B cell (primary cell): ENCODE measurements at regions not wholly inside any gene's neighbourhood (a gene's known extent, or its start where the extent isn't known, plus 50 kb on each side); places are given as distances from the start of the nearest gene placed in this dataset.

Experiments
- ATAC-seq: fragments of 200-7000 bp; cut with Tn5 transposase; one replicate; pipeline ENCODE4 v1.10.0; 2021; ENCODE audit warnings: low read depth, mild to moderate bottlenecking, moderate number of reproducible peaks, moderate library complexity
- CTCF ChIA-PET: fragments of 350-600 bp; sonication (Branson Sonifier 250); formaldehyde crosslinking; loops from one replicate; lab custom pipeline; 2021; ENCODE audit warnings: antibody characterized with exemption, inconsistent platforms; lab: Charles Lee
- POLR2A ChIA-PET: fragments of 350-600 bp; sonication (Branson Sonifier 250); formaldehyde crosslinking; loops from one replicate; lab custom pipeline; 2021; ENCODE audit warnings: antibody characterized with exemption; lab: Charles Lee
- DNase-seq: peaks from one replicate; pipeline ENCODE4 v3.0.0; 2013
- H2AFZ ChIP-seq: 2 replicates; pipeline ENCODE4 v1.6.1; 2012; ENCODE audit warnings: mild to moderate bottlenecking, low read depth, low read length; ENCODE audit not compliant: insufficient read depth, poor library complexity, severe bottlenecking
- H3K27ac ChIP-seq, 2 donors: 1 replicate in 1 of 2; 2 replicates in 1 of 2; pipeline ENCODE4 v1.5.1; 2012 to 2013; ENCODE audit warnings: low read length in 2 of 2, mild to moderate bottlenecking in 2 of 2, moderate library complexity in 1 of 2
- H3K27me3 ChIP-seq, 4 experiments: fragments of 200-600 bp in 1 of 4; sonication (generic) in 1 of 4; replicated peaks in 1 of 4; 1 replicate in 2 of 4; 2 replicates in 2 of 4; pipeline versions ENCODE4 v1.6.1 to v1.7.0; 2013 to 2016; ENCODE audit warnings: low read length in 3 of 4, mild to moderate bottlenecking in 2 of 4, mixed read lengths in 1 of 4, moderate library complexity in 1 of 4; ENCODE audit not compliant: insufficient read depth in 4 of 4, control insufficient read depth in 3 of 4; ENCODE audit errors: control extremely low read depth in 1 of 4
- H3K36me3 ChIP-seq, 2 experiments: replicated peaks in 1 of 2; 1 replicate in 1 of 2; 2 replicates in 1 of 2; pipeline versions ENCODE4 v1.6.1 to v1.7.1; 2013; ENCODE audit warnings: low read length in 1 of 2; ENCODE audit not compliant: insufficient read depth in 2 of 2, control insufficient read depth in 1 of 2; ENCODE audit errors: control extremely low read depth in 1 of 2, extremely low read depth in 1 of 2
- H3K4me1 ChIP-seq, 2 donors: fragments of 200-600 bp in 1 of 2; sonication (generic) in 1 of 2; 1 replicate in 1 of 2; 2 replicates in 1 of 2; pipeline versions ENCODE4 v1.5.1 to v1.6.1; 2013 to 2017; ENCODE audit warnings: low read length in 2 of 2; ENCODE audit not compliant: control insufficient read depth in 2 of 2, insufficient read depth in 2 of 2
- H3K4me2 ChIP-seq: replicated peaks from 2 replicates; pipeline ENCODE3; 2012; ENCODE audit warnings: mild to moderate bottlenecking, low read depth, low read length; ENCODE audit not compliant: poor library complexity, severe bottlenecking
- H3K4me3 ChIP-seq, 5 experiments: fragments of 200-600 bp in 1 of 5; sonication (generic) in 1 of 5; 1 replicate in 3 of 5; 2 replicates in 2 of 5; pipeline versions ENCODE4 v1.5.1 to v1.7.0; 2011 to 2016; ENCODE audit warnings: low read length in 4 of 5, mild to moderate bottlenecking in 4 of 5, low read depth in 2 of 5, control low read depth in 1 of 5, moderate library complexity in 1 of 5; ENCODE audit not compliant: insufficient read depth in 1 of 5; ENCODE audit errors: control extremely low read depth in 1 of 5, extremely low read depth in 1 of 5
- H3K79me2 ChIP-seq: fragments of 200-600 bp; sonication (generic); one replicate; pipeline ENCODE4 v1.6.0; 2016; ENCODE audit warnings: low read length; ENCODE audit not compliant: control insufficient read depth, insufficient read depth
- H3K9ac ChIP-seq: fragments of 200-600 bp; sonication (generic); 2 replicates; pipeline ENCODE4 v1.6.1; 2017; ENCODE audit warnings: mild to moderate bottlenecking, low read length, moderate library complexity
- H3K9me3 ChIP-seq, 3 donors: one replicate each; pipeline versions ENCODE4 v1.6.1 to v1.7.1; 2013; ENCODE audit warnings: low read length in 2 of 3; ENCODE audit not compliant: control insufficient read depth in 2 of 3, insufficient read depth in 1 of 3; ENCODE audit errors: control extremely low read depth in 1 of 3
- H4K20me1 ChIP-seq: 2 replicates; pipeline ENCODE4 v1.6.0; 2012; ENCODE audit warnings: mild to moderate bottlenecking, low read length; ENCODE audit not compliant: insufficient read depth, control insufficient read depth, poor library complexity, severe bottlenecking
- H3K27ac Mint-ChIP-seq: one replicate; pipeline ENCODE4 v1.8.0; 2021; ENCODE audit warnings: mixed read lengths
- H3K27me3 Mint-ChIP-seq: one replicate; pipeline ENCODE4 v1.8.0; 2021; ENCODE audit warnings: mixed read lengths
- H3K4me1 Mint-ChIP-seq: one replicate; pipeline ENCODE4 v1.8.0; 2021; ENCODE audit warnings: mixed read lengths
- H3K4me3 Mint-ChIP-seq: one replicate; pipeline ENCODE4 v1.8.0; 2021; ENCODE audit warnings: mixed read lengths
- H3K9me3 Mint-ChIP-seq: one replicate; pipeline ENCODE4 v1.8.0; 2022; ENCODE audit warnings: mixed read lengths; ENCODE audit not compliant: insufficient read depth
- CTCF ChIP-seq: fragments of 200-600 bp; IDR thresholded peaks from one replicate; pipeline ENCODE4 v1.8.0; 2022; ENCODE audit warnings: antibody characterized with exemption, mild to moderate bottlenecking
- EZH2 ChIP-seq: IDR thresholded peaks from 2 replicates; pipeline ENCODE4 v1.6.1; 2012; ENCODE audit warnings: borderline replicate concordance, low read depth, mild to moderate bottlenecking, moderate library complexity, low read length; ENCODE audit not compliant: insufficient read depth, poor library complexity, severe bottlenecking
- WGBS: methylation state at CpG from one replicate; pipeline ENCODE4 v1.1.5; 2013; ENCODE audit warnings: missing lambda C conversion rate; ENCODE audit not compliant: insufficient coverage; 5-methylcytosine and 5-hydroxymethylcytosine counted together
- intact Hi-C: fragments of 100-400 bp; cut with micrococcal nuclease; formaldehyde crosslinking; loops from one replicate; pipeline ENCODE4 v1.10.0; 2022

GRCh38 chr1:30375156-30375555 is 348.2 kb downstream of the MATN1 start:
- H3K27me3 ChIP-seq, result peaks cover 0 to 3% (median 1%) of the 10 kb centered on the region in 4 experiments
- TF ChIP-seq CTCF (no peak), EZH2 (no peak)
- H3K27ac ChIP-seq, result no peak overlapping the region
- no peaks in the 10 kb centered on the region for H3K4me1 ChIP-seq
- Mint-ChIP-seq H3K4me3 (no peak overlapping the region), H3K9me3 (no peaks in the 10 kb centered on the region), H3K27me3 (peaks cover 14% of the 10 kb centered on the region), H3K4me1 (no peaks in the 10 kb centered on the region), H3K27ac (no peak overlapping the region)
- H4K20me1 ChIP-seq, result no peaks in the 10 kb centered on the region
- H3K4me2 ChIP-seq, result no peak overlapping the region
- ChIA-PET CTCF (no interaction called here), POLR2A (no interaction called here)
- DNase-seq, result no peak
- ATAC-seq, result no peak
- H3K9ac ChIP-seq, result no peak overlapping the region
- H2AFZ ChIP-seq, result no peak overlapping the region
- intact Hi-C loops, result no loop called here
- no peaks in the 10 kb centered on the region for H3K79me2 ChIP-seq
- no peak overlapping the region for H3K4me3 ChIP-seq
- WGBS, result 72% methylated on average over 7 of the region's 7 CpGs
- H3K36me3 ChIP-seq, result no peaks in the 10 kb centered on the region
- no peaks in the 10 kb centered on the region for H3K9me3 ChIP-seq

DNA sequence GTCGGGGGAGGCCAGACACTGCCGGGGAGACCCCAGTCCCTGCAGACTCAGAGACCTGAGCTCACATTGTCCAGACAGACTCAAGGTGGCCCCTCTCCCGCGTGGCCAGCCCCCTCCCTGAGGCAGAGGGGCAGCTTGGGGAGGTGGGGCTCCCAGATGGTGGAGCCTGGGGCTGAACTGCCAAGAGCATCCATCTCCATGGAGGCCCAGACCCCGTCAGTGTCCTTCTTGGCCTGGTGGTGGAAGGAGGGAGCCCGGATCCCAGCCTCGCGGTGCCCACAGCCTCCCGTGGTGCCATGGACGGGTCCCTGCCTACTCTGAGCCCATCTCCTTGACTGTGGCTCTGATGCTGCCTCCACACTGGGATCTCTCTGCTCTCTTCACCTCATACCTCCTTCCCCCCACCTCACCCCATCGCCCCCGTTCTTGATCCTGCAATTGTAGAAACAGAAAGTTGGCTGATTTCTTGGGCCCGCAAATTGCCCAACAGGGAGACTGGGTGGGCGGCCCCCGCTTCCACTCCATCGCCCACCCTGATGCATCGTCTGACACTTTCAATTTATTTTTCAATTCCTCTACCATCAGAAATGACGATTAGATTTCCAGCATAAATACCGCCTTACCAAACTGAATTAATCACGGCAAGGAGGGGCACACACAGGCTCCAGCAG is 348.9 kb downstream of the MATN1 start:
- no peak overlapping the region for H3K27ac Mint-ChIP-seq
- TF ChIP-seq EZH2 (no peak), CTCF (no peak)
- H3K9me3 Mint-ChIP-seq, result no peaks in the 10 kb centered on the region
- H3K27me3 ChIP-seq, result peaks cover 0 to 3% (median 1%) of the 10 kb centered on the region in 4 experiments
- H3K9me3 ChIP-seq, result no peaks in the 10 kb centered on the region
- no peak overlapping the region for H3K27ac ChIP-seq
- H3K9ac ChIP-seq, result no peak overlapping the region
- DNase-seq (no peak), ATAC-seq (no peak)
- ChIA-PET CTCF (no interaction called here), POLR2A (no interaction called here)
- no peak overlapping the region for H3K4me3 ChIP-seq
- H3K4me3 Mint-ChIP-seq, result no peak overlapping the region
- 76% methylated on average over 16 of the region's 20 CpGs for WGBS
- no peaks in the 10 kb centered on the region for H3K36me3 ChIP-seq
- no peaks in the 10 kb centered on the region for H3K4me1 ChIP-seq
- peaks cover 12% of the 10 kb centered on the region for H3K27me3 Mint-ChIP-seq
- H3K4me1 Mint-ChIP-seq, result no peaks in the 10 kb centered on the region
- H2AFZ ChIP-seq, result no peak overlapping the region
- no peak overlapping the region for H3K4me2 ChIP-seq
- H4K20me1 ChIP-seq, result no peaks in the 10 kb centered on the region
- H3K79me2 ChIP-seq, result no peaks in the 10 kb centered on the region
- intact Hi-C loops, result no loop called here
